Aorta (tissue), 5 donors: ENCODE measurements at regions not wholly inside any gene's neighbourhood (a gene's known extent, or its start where the extent isn't known, plus 50 kb on each side); places are given as distances from the start of the nearest gene placed in this dataset.

Experiments
- ATAC-seq: fragments of 200-7000 bp; cut with Tn5 transposase; one replicate; pipeline ENCODE4 v1.9.1; 2022; ENCODE audit warnings: moderate library complexity; ENCODE audit not compliant: low FRiP score
- DNase-seq, 2 donors: peaks; one replicate each; pipeline ENCODE4 v3.0.0-alpha.2; 2020
- H3K27ac ChIP-seq, 2 donors: one replicate each; pipeline ENCODE4 v1.5.1; 2013; ENCODE audit warnings: low read length in 2 of 2, mild to moderate bottlenecking in 2 of 2, moderate library complexity in 2 of 2, control low read depth in 1 of 2, inconsistent platforms in 1 of 2, low read depth in 1 of 2
- H3K27me3 ChIP-seq, 2 donors: one replicate each; pipeline ENCODE4 v1.6.1; 2013; ENCODE audit warnings: control low read depth in 1 of 2, low read length in 1 of 2, mild to moderate bottlenecking in 1 of 2, moderate library complexity in 1 of 2; ENCODE audit not compliant: insufficient read depth in 2 of 2, control insufficient read depth in 1 of 2
- H3K36me3 ChIP-seq, 2 donors: one replicate each; pipeline ENCODE4 v1.6.1; 2013; ENCODE audit warnings: control low read depth in 1 of 2, low read length in 1 of 2, mild to moderate bottlenecking in 1 of 2; ENCODE audit not compliant: insufficient read depth in 2 of 2, control insufficient read depth in 1 of 2
- H3K4me1 ChIP-seq, 2 donors: one replicate each; pipeline ENCODE4 v1.6.1; 2013; ENCODE audit warnings: low read length in 2 of 2, control low read depth in 1 of 2, mild to moderate bottlenecking in 1 of 2, moderate library complexity in 1 of 2; ENCODE audit not compliant: insufficient read depth in 2 of 2, control insufficient read depth in 1 of 2
- H3K4me3 ChIP-seq, 2 donors: one replicate each; pipeline ENCODE4 v1.5.1; 2013; ENCODE audit warnings: low read length in 2 of 2, control low read depth in 1 of 2, mild to moderate bottlenecking in 1 of 2
- H3K9me3 ChIP-seq: one replicate; pipeline ENCODE4 v1.6.1; 2013; ENCODE audit warnings: mild to moderate bottlenecking, low read length; ENCODE audit not compliant: control insufficient read depth
- WGBS, 2 donors: extraction: QIAGEN DNeasy Blood & Tissue Kit; methylation state at CpG; one replicate each; pipeline ENCODE4 v1.1.7; 2013; 5-methylcytosine and 5-hydroxymethylcytosine counted together
- intact Hi-C, 2 donors: fragments of 100-400 bp; cut with DNase I; formaldehyde crosslinking; loops; one replicate each; pipeline versions ENCODE4 v1.14.2 to v1.15.0; 2022
- donor health status: healthy with polysubstance abuse.
- donor health status: Bipolar disorder and iron deficiency.
- donor health status: DM: no; HTN: no; CAD: no.
- donor health status: DM: no; HTN: no; CAD: no.
- donor health status: DM: yes; HTN: yes; CAD: no.

DNA sequence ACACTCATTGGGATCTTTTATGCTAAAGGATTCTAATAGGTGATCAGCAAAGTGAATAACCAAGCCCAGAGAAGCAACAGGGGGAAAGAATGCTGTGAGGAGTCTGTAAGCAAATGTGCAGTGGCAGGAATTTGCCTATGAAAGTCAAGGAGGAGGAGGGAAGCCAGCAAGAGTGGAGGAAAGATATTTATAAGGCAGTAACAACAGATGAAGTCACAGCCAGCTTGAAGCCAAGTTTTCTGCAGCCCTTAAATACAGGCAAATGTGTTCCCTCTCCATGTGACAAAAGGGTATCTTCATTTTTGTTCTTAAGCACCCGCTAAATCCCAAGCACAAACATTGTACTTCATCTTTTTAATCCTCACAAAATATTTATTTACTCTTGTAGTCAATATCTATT, 275.0 kb upstream of the CLNK start:
- Histone ChIP-seq H3K27me3 (no peaks in the 10 kb centered on the region), H3K9me3 (no peaks in the 10 kb centered on the region), H3K36me3 (no peaks in the 10 kb centered on the region), H3K4me1 (peaks cover 1 to 4% of the 10 kb centered on the region in 2 donors), H3K4me3 (no peak overlapping the region), H3K27ac (no peak overlapping the region)
- WGBS, 2 donors = 0 to 8% methylated on average over 1 of the region's 1 CpG
- intact Hi-C loops = no loop called here
- ATAC-seq = no peak
- DNase-seq = no peak

DNA sequence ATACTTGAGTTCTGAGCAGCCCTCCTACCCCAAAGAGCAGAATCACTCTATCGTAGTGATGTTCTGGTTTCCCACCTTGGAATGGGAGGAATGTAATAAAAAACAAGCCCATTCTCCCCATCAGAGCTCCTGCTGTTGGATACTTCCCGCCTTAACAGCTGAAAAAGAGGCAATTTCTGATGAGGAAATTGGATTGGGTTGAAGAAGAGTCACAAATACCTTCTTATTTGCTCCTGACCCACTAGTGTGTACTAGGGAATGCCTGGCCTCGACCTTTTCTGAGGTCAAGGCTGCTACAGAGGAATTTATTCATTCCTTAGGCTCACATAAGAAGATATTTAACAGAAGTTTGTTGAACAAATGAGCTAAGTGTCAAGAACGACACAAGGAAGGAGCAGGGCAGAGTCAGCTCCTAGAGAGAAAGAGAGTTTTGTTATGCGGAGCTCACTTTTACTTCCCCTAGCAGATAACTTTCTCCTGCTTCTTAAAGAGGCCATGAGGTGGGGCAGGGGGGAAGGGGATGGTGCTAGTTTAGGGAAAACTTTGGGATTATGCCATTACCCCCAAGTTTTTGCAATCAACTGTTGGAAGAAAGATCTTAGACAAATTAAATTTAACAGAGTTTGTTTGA, 273.8 kb upstream of the CLNK start:
- Histone ChIP-seq H3K27ac (no peak overlapping the region), H3K4me1 (peaks cover 0 to 4% of the 10 kb centered on the region in 2 donors), H3K9me3 (no peaks in the 10 kb centered on the region), H3K4me3 (no peak overlapping the region), H3K27me3 (no peaks in the 10 kb centered on the region), H3K36me3 (no peaks in the 10 kb centered on the region)
- WGBS, 2 donors = 89 to 93% methylated on average over 5 of the region's 5 CpGs
- no peak for ATAC-seq
- no peak for DNase-seq
- intact Hi-C loops = no loop called here

DNA sequence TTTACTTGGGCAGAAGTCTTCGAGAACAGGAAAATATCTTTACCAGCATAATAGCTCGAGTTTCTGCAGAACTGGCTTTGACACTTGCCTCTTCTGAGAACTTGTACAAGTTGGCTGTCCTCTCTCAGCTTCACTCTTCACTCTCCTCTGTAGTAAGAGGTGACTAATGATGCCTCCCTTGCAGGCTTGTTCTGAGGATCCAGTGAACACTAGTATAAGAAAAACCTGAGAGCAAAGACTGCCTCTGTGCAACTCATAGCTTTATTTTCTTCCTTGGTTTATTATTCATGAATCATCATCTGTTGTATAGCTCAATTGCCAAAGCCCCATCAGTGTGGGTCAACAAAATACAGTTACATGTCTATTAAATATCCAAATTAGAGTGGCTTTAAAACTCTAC, 266.7 kb upstream of the CLNK start:
- Histone ChIP-seq H3K27ac (no peak overlapping the region), H3K4me1 (no peaks in the 10 kb centered on the region), H3K4me3 (no peak overlapping the region), H3K27me3 (no peaks in the 10 kb centered on the region), H3K9me3 (peaks cover 2% of the 10 kb centered on the region), H3K36me3 (no peaks in the 10 kb centered on the region)
- 79 to 89% methylated on average over 2 of the region's 2 CpGs for WGBS, 2 donors
- ATAC-seq = no peak
- no peak for DNase-seq
- intact Hi-C loops = no loop called here

DNA sequence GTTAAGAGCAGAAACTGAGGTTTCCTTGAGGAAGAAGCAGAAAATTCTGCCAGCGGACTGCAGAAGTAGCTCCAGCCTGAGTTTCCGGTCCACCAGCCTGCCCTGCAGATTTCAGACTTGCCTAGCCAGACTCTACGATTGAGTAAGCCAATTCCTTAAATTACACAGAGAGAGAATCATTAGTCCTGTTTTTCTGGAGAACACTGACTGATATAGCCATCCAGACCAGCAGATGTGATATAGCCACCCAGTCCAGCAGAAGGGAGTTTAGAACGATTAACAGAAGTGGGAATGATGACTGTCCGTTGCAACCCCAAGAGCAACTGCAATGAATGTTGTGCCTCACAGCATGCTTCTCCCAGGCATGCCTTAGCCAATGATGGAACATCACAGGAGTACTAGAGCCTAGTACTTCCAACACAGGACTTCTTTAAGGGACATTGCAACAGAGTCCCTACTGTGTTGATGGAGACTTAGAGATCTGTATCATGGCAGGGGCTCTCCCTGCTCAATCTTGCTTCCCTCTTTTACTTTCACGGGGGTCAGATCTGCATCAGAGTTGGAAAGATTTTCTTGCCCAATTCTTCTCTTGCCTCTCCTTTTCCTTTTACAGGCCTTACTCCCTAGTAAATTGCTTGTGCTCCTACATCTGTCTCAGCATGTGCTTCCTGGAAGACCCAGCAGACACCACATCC, 264.6 kb upstream of the CLNK start:
- no peak for DNase-seq
- H3K9me3 ChIP-seq = peaks cover 2% of the 10 kb centered on the region
- no peaks in the 10 kb centered on the region for H3K4me1 ChIP-seq
- no peak for ATAC-seq
- intact Hi-C loops = no loop called here
- H3K4me3 ChIP-seq = no peak overlapping the region
- no peaks in the 10 kb centered on the region for H3K27me3 ChIP-seq
- 92 to 95% methylated on average over 6 of the region's 6 CpGs for WGBS, 2 donors
- no peaks in the 10 kb centered on the region for H3K36me3 ChIP-seq
- no peak overlapping the region for H3K27ac ChIP-seq

DNA sequence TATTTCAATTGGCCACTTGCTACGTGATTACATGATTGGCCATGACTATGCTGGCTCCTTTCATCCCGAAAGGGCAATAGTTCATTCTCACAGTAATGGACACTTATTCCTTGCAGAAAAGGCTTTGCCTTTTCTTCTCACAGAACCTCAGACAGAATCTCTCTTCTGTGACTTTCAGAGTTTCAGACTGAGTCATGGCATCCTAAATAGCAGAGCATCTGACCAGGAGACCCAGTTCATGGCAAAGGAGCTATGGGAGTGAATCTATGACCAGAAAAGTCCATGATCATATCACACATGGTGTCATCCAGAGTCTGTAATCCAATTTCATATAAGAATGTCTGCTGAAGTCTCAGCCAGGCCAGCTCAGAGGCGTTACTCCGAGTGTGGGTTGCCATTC, 263.3 kb upstream of the CLNK start:
- intact Hi-C loops = no loop called here
- H3K27ac ChIP-seq = no peak overlapping the region
- peaks cover 2% of the 10 kb centered on the region for H3K9me3 ChIP-seq
- no peaks in the 10 kb centered on the region for H3K4me1 ChIP-seq
- no peaks in the 10 kb centered on the region for H3K27me3 ChIP-seq
- WGBS, 2 donors = 71 to 79% methylated on average over 4 of the region's 4 CpGs
- ATAC-seq (no peak), DNase-seq (no peak)
- no peak overlapping the region for H3K4me3 ChIP-seq
- H3K36me3 ChIP-seq = no peaks in the 10 kb centered on the region

DNA sequence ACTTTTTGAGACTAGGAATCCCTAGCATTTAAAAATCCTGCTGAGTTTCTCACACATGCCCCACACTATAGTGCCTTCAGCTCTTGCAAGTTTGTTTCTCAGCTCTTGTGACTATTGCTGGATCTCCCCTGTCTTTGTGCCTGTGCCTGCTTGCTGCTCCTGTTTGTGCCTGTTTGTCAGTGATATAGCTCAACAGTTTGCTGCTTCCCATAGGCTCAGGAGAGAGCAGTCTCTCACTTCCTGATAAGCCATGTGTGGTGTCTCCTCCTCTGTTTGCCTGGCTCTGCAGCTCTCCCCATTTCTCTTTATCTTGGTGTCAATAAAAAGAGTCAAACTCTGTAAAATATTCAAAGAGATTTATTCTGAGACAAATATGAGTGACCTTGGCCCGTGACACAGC, 259.8 kb upstream of the CLNK start:
- H3K4me3 ChIP-seq = no peak overlapping the region
- H3K4me1 ChIP-seq = no peaks in the 10 kb centered on the region
- intact Hi-C loops = no loop called here
- ATAC-seq (no peak), DNase-seq (no peak)
- 93% methylated on average over 1 of the region's 1 CpG for WGBS, 2 donors
- H3K36me3 ChIP-seq = no peaks in the 10 kb centered on the region
- H3K9me3 ChIP-seq = peaks cover 2% of the 10 kb centered on the region
- H3K27ac ChIP-seq = no peak overlapping the region
- H3K27me3 ChIP-seq = no peaks in the 10 kb centered on the region

DNA sequence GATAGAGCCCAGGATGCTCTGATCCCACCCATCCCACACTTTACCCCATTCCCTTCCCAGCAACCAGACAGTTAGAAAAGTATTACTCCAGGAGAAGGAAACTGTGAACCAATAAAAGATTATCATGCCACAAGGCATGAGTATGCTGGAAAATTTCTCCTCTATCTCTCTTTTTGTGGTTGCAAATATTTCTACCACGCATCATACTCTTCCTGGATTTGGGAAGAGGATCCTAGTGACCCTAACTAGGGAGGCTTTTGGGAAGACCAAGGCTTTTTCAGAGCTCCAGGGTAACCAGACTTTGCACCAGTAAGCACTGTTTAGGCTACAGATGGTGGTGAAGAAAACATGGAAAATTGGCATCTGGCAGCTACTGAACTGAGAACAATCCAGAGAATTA, 257.6 kb upstream of the CLNK start:
- no peak overlapping the region for H3K27ac ChIP-seq
- H3K9me3 ChIP-seq = no peaks in the 10 kb centered on the region
- no peaks in the 10 kb centered on the region for H3K4me1 ChIP-seq
- no peaks in the 10 kb centered on the region for H3K27me3 ChIP-seq
- no peak for ATAC-seq
- intact Hi-C loops = no loop called here
- no peak overlapping the region for H3K4me3 ChIP-seq
- WGBS, 2 donors = 92 to 93% methylated on average over 1 of the region's 1 CpG
- no peaks in the 10 kb centered on the region for H3K36me3 ChIP-seq
- DNase-seq = no peak

DNA sequence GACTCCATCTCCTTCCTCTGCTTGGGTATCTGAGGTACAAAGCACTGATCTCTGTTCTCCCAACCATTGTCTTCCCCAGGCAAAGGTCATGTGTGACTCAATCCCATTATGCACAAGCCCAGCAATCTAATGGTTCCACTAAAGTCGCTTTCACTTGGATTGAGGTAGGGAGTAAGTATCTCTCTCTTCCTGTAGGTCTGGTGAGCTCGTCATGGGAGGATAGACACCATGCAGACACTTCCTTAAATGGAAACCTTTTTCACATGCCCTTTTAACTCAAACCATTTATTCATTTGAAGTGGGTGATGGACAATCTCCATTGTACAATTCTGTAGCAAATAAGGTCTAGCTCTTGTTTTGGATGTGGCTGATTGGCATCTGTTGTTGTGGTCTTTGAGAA, 245.2 kb upstream of the CLNK start:
- DNase-seq (no peak), ATAC-seq (no peak)
- Histone ChIP-seq H3K27me3 (no peaks in the 10 kb centered on the region), H3K9me3 (peaks cover 1% of the 10 kb centered on the region), H3K4me1 (peaks cover 0 to 2% of the 10 kb centered on the region in 2 donors), H3K27ac (no peak overlapping the region), H3K4me3 (no peak overlapping the region), H3K36me3 (no peaks in the 10 kb centered on the region)
- WGBS, 2 donors = 91 to 94% methylated on average over 2 of the region's 2 CpGs
- intact Hi-C loops = no loop called here

DNA sequence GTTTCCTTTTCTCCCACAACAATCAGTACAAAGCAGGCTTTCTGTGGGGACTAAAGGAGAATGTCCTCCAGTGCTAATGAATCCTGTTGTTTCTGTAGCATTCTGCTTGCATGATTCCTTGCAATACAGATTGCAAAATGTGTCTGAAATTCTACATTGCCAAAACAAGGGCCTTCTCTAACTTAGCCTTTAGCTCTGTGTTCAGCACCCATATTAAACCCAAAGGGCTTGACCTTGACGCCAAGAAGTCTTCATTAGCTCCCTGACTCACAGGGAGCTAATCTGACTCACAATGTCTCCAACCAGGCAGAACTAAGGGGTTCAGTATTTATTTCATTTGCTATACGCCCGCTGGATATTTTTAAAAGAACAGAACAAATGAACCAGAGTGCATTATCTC, 241.4 kb upstream of the CLNK start:
- Histone ChIP-seq H3K27me3 (no peaks in the 10 kb centered on the region), H3K27ac (no peak overlapping the region), H3K9me3 (peaks cover 1% of the 10 kb centered on the region), H3K36me3 (no peaks in the 10 kb centered on the region), H3K4me1 (peaks cover 0 to 2% of the 10 kb centered on the region in 2 donors), H3K4me3 (no peak overlapping the region)
- DNase-seq (no peak), ATAC-seq (no peak)
- 87 to 95% methylated on average over 3 of the region's 3 CpGs for WGBS, 2 donors
- intact Hi-C loops = no loop called here
